HG02610 (cell line): ENCODE measurements at regions not wholly inside any gene's neighbourhood (a gene's known extent, or its start where the extent isn't known, plus 50 kb on each side); places are given as distances from the start of the nearest gene placed in this dataset.
A peak's percentile ranks its signal among the peaks of the same experiment; 100 is the strongest.
"Not testable (repeated sequence)": the region's sequence is repeated elsewhere in the genome, so short reads cannot be mapped to it uniquely, and the experiment has no call there.

Experiments
- ATAC-seq: cut with Tn5 transposase; IDR thresholded peaks from one replicate; pipeline ENCODE4 v1.9.1; 2021; ENCODE audit warnings: mild to moderate bottlenecking, moderate library complexity; ENCODE audit not compliant: unreplicated experiment

DNA sequence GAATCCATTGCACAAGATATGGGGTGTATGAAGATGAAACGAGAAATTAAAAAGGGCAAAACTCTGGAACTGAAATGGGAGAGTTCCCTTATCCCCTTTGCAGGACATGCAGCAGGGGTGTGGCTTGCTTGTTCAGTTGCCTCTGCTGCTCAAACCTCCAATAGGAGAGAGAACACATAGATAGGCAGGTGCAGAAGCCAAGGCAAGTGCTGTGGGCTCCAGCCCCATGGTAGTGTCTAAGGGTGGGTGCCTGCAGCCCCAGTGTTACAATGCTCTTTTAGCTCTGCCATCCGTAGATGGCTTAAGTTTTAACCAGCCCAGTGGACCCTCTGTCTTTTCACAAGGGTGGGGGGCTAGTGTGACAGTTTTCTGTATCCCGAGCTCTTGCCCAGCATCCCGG is 69.7 kb downstream of the CMAS start:
- no peak for ATAC-seq

DNA sequence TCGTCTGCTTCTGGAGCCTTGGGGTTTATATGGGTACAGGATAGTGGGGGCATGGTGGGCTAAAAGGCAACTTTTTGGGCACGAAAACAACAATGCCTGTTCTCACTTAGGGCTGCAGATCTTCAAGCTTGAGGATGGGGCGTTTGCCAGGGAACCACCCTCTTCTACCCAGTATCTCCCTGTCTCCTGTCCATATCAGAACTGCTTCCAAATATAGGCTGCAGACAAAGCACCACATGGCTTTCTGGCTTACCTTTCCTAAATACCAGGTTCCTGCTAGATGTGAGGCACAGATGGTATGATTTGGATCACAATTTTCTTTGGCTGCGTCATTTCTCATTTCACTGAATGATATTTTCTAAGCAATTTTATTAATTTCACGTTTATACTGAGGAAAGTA is 70.4 kb downstream of the CMAS start:
- ATAC-seq, result no peak

DNA sequence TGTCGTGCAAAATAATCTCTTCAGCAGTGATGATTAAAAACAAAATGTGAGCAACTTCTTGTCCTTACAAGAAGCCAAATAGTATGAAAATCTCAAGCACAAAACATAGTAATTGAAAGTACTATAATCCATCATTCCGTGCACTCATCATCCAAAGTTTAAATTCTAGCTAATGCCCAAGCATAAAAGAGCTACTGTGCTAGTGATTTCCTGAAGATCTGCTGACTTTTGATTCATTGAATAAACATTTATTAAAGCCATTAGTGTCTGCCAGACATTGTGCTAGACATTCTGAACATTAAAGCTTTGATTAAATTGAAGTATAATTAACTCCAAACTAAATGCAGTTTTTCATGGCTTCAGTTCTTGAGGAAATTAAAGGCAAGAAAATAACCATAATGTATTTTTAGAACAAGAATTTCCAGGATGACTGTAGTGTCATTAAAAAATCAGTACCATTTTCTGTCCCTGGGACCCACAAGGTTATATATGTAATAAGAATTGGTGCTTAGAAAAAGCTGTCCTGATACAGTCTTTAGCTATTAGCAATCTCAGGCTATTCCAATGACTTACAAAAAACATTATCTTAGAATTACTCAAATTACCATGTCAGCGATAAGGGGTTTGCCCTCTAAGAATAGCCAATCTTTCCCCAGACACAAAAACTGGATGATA is 71.7 kb downstream of the CMAS start:
- peak; percentile 51 for ATAC-seq

DNA sequence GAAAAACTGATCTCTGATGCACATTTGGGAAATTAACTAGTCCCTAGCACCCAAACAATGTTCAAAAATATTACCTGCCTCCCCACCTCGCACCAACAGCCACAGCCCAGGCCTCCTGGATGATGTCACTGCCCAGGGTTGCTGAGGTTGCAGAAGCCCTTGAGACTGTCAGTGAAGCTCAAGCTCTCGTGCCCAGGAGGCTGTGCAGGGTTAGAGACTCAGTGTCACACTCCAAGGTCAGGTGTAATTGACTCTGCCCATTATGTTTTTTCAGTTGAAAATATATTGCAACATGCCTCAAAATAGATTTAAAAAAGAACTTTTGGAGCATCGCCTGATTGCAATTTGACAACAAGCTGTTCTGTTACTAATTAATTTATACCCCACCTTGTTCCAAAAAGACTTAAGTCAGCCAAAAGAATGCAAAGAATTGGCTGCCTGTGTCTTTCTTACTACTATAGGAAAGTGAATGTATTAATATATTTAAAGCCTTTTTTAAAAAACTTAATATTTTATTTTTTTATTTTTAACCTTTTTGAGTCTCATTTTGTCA is 72.3 kb downstream of the CMAS start:
- ATAC-seq, result peak; percentile 14

DNA sequence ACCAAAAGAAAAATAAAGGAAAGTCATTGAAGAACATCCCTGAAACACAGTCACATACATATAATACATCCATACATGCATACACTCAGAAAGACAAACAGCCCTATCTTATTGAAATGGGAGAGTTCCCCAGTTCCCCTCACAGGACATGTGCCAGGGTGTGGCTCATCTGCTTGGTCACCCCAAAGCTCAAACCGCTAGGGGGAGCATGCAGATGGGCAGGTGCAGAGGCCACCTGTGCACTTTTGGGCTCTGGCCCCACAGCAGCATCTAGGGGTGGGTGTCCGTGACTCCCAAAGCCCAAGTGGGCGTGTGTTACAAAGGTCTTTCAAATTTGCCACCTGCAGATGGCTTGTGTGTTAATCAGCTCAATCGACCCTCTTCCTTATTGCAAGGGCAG is 75.2 kb downstream of the CMAS start:
- no peak for ATAC-seq

DNA sequence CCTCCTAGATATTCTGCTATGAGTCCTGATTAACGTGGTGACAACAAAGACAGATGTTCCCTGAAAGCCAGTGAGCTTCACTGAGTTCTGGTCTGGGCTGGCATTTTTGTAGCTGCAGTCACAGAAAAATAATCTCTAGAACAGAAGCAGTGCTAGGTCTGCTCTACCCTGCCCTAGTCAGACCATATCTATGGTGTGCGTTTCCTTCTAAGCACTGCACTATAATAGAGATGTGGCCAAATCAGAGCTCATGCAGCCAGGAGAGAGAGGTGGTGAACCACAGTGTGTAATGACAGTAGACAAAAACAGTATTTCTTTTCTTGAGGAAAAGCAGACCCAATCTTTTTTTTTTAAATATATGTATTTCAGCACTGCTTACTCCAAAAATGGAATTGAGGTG is 76.3 kb downstream of the CMAS start:
- no peak for ATAC-seq

DNA sequence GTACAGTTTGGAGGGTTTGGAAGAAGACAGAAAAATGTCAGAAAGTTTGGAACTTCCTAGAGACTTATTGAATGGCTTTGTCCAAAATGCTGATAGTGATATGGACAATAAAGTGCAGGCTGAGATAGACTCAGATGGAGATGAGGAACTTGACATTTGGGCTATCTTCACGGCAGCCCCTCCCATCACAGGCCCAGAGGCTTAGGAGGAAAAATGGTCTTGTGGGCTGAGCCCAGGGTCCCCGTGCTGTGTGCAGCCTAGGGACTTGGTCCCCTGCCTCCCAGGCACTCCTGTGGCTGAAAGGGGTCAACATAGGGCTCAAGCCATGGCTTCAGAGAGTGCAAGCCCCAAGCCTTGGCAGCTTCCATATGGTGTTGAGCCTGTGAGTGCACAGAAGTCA is 79.0 kb downstream of the CMAS start:
- ATAC-seq, result no peak

DNA sequence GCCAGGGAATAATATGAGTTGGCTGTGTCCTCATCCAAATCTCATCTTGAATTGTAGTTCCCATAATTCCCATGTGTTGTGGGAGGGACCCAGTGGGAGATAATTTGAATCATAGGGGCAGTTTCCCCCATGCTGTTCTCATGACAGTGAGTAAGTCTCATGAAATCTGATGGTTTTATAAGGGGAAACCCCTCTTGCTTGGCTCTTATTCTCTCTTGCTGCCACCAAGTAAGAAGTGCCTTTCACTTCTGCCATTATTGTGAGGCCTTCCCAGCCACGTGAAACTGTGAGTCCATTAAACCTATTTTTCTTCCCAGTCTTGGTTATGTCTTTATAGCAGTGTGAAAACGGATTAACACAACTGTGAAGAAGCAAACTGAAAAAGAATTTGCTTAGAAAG is 80.1 kb downstream of the CMAS start:
- not testable (repeated sequence) for ATAC-seq

DNA sequence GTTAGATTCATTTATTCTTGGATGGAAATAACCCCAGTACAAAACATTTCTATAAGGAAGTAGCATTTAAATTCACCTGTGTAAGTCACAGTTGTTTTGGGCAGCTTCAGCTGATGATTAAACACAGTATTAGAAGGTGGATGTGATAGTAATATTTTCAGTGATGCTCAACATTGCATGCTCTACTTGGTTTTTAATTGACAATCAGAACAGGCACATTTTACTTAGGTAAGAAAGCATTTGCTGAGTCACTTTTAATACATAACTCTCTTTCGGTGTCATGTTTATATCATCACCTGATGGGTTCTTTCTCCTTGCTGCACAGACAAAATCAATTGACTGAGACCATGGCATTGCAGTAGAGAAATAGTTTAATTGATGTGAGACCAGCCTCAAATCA is 80.7 kb downstream of the CMAS start:
- no peak for ATAC-seq

DNA sequence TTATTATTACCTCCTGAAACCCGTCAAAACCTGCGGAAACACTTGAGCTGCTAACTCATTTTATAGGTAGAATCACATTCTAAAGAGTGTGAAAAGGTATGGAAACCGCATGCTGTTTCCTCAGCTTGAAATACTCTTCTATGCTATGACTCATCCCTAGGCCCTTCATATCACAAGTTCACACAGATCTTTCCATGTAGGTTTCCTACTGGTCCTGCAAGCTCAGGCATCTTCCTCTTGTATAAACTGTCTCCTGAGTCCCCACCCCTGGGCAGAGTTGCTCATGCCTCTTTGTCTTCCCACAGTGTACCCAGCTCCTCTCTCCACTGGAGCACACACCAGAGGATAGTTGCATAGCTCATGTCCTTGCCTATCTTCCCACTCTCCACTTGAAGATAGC is 84.7 kb downstream of the CMAS start:
- ATAC-seq, result no peak

DNA sequence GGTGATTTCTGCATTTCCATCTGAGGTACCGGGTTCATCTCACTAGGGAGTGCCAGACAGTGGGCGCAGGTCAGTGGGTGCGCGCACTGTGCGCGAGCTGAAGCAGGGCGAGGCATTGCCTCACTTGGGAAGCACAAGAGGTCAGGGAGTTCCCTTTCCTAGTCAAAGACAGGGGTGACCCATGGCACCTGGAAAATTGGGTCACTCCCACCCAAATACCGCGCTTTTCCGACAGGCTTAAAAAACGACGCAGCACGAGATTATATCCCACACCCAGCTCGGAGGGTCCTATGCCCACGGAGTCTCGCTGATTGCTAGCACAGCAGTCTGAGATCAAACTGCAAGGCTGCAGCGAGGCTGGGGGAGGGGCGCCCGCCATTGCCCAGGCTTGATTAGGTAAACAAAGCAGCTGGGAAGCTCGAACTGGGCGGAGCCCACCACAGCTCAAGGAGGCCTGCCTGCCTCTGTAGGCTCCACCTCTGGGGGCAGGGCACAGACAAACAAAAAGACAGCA is 90.6 kb downstream of the CMAS start:
- ATAC-seq, result not testable (repeated sequence)
